SK-N-SH (cell line): ENCODE measurements at regions not wholly inside any gene's neighbourhood (a gene's known extent, or its start where the extent isn't known, plus 50 kb on each side); places are given as distances from the start of the nearest gene placed in this dataset.

Experiments used
- CTCF ChIP-seq: fragments of 200-600 bp; sonication (generic); IDR thresholded peaks from 2 replicates; pipeline ENCODE4 v1.6.1; 2017; ENCODE audit warnings: antibody characterized with exemption, mild to moderate bottlenecking, moderate library complexity
- RAD21 ChIP-seq: IDR thresholded peaks from 2 replicates; pipeline ENCODE4 v1.6.1; 2012; ENCODE audit warnings: mild to moderate bottlenecking, low read length
- REST ChIP-seq: IDR thresholded peaks from 2 replicates; pipeline ENCODE4 v1.6.1; 2012; ENCODE audit warnings: mild to moderate bottlenecking, low read depth, low read length, moderate library complexity

- TF ChIP-seq RAD21 (no peak), CTCF (no peak), REST (no peak)
Measured at GRCh38 chr15:47355759-47356158, 361.5 kb upstream of the SEMA6D start.
